GM21515 (cell line): ENCODE measurements at regions not wholly inside any gene's neighbourhood (a gene's known extent, or its start where the extent isn't known, plus 50 kb on each side); places are given as distances from the start of the nearest gene placed in this dataset.
"Not testable (repeated sequence)": the region's sequence is repeated elsewhere in the genome, so short reads cannot be mapped to it uniquely, and the experiment has no call there.

Source experiments
- ATAC-seq: cut with Tn5 transposase; IDR thresholded peaks from one replicate; pipeline ENCODE4 v1.9.1; 2021; ENCODE audit not compliant: unreplicated experiment

DNA sequence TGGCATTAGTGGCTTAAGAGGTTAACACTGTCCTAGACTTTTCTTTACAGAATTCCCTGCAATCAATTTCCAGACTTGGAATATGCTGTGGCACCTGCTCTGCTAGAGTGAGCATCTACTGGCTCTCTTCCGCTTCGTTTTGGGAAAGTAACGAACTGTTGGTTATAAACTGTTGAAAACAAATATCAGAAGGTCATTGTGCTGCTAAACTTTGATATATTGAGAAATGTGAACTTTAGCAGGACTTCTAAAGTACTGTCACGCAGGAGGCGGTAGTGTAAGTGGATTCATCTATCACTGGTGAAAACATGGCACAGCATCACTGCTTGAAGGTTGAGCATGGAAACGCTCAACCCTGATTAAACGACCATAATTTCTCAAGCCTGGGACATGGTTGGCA is 348.9 kb downstream of the FLRT2 start:
- ATAC-seq, result no peak

DNA sequence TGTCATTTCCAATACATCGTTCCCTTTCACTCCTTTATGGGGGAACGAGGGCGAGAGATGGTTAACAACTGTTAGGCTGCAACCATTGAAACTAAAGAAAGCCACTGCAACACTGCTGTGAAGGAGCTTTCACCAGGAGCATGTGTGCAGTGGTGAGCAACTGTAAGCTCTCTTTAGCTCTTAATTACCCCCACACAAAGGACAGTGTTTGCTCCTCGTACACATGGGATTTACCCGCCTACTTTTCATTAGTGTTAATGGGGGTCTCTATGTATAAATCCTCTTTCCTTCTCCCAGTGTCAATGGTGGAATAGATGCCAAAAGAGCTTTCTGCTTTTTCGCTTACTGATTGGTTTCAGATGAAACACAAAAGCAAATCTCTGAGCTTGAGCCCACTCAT is 343.1 kb downstream of the FLRT2 start:
- no peak for ATAC-seq

DNA sequence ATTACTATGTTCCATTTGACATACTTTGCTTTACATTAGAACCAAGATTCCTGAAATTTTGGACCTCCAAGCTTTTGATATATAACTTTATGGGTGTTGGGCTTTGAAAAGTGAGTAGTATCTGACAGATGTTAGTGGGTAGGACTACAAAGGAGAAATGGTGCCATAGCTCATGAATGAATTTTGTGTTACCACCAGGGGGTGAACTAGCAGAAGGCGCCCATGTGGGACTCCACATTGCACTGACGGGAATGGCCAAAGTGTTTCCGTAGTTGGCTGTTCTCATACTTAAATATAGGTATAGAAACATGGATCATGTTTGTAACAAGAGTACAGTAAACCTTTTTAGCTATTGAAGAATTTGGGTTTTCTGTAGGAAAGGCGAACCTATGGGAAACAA is 337.5 kb downstream of the FLRT2 start:
- no peak for ATAC-seq

DNA sequence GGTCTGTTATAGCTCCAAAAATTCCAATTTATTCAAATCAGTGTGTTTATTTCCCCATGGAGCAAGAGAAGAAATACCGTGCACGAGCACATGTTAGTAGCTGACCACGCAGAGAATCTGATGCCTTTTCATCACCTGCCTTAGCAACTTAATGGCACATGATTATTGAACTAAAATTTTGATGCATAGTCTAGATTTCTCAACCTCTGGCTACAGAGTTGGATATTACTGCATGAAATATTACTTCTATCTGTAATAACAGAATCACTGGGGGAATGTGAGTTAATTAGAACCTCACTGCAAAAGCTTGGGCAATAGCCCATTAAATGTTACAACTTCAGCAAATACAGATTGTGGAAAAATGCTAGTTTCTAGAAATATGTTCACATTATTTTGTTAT is 335.8 kb downstream of the FLRT2 start:
- ATAC-seq, result no peak

DNA sequence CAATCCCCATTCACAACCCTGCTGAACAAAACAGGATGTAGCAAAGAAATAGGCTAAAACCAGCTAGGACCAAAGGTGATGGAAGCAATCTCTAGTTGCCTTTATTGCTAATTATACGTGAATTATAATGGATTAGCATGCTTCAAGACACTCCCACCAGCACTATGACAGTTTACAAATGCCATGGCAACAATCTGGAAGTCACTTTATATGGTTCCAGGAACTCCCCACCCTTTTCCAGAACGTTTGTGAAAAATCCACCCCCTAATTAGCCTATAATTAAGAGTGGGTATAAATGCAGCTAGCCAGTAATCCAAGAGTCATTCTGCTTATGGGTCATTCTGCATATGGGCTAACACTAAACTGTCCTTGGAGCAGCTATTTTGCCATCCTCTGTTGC is 328.7 kb downstream of the FLRT2 start:
- ATAC-seq, result no peak

DNA sequence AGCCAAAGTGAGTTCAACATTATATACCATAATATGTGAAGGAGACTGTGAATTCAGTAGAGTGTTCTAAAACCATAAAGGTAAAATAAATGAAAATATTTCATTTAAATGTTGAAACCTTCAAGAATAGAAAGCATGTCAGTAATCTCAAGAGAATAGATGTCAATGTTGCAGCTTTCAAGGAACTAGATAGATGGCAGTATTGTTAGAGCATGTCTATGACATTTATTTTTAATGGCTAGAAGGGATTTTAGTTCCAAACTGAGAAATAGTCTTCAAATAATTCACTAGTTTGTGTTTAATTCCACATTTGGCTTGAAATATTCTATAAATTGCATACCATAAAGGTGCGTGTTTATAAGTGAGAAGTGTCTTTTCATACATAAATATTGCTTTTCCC is 326.5 kb downstream of the FLRT2 start:
- no peak for ATAC-seq

DNA sequence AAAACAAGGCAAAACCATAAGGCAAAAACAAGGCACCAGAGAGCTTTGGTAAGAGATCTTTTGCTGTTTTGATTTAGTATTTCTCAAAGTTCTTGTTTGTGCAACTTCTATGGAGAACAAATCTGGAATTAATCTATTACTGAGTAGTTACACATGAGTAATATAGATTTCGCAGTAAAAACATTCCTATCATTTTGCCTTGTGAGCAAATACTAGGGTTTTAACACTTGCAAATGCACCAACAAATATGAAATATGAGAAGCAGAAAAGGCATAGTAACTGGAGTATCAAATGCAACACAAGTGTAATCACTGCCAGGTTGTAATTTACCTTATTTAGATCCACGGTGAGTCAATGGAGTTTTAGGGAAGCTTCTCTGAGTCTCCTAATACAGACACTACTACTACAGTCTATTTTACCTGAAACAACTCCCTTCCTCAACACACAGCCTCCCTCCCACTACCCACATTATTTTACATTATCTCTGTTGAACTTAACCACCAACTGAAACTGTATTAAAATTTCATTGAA is 324.1 kb downstream of the FLRT2 start:
- ATAC-seq, result no peak

DNA sequence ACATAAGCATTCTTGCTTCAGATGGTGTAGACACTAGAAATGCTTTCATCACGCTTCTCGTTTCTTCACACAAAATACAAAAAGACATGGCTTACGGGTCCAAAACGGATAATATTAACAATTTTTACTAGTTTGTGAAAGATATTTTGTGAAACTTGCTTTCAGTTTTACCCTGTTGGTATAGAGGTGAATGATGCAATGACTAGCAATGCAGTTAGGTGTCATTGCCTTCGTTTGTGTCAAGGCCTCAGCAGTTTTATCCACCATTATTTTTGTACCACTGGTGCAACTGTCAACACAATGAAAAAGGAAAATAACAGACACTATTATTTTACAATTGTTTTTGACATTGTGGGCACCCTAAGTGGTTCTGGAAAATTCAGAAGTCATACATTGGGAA is 323.0 kb downstream of the FLRT2 start:
- ATAC-seq, result no peak

DNA sequence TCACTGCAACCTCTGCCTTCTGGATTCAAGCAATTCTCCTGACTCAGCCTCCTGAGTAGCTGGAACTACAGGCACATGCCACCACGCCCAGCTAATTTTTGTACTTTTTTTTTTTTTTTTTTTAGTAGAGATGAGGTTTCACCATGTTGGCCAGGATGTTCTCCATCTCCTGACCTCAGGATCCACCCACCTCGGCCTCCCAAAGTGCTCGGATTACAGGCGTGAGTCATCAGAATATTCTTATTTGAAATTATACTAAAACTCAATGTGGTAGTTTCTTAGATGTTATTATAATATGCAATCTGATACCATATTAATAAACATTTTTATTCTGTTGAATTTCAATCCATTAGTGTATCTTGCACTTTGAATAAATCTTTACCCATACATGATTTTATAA is 322.2 kb downstream of the FLRT2 start:
- ATAC-seq, result not testable (repeated sequence)

DNA sequence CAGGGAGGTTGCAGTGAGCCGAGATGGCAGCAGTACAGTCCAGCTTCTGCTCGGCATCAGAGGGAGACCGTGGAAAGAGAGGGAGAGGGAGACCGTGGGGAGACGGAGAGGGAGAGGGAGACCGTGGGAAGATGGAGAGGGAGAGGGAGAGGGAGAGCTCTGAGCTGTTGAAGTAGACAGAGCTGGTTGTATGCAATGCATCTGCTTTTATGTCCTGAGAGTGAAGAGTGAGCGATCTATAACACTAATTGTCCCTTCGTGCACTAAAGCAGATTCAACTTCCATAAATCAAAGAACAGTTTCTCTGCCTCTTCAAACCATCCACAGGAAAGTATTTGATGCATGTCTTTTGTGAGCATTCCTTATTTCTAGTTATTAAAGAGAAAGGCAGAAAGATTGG is 300.6 kb downstream of the FLRT2 start:
- ATAC-seq, result not testable (repeated sequence)

DNA sequence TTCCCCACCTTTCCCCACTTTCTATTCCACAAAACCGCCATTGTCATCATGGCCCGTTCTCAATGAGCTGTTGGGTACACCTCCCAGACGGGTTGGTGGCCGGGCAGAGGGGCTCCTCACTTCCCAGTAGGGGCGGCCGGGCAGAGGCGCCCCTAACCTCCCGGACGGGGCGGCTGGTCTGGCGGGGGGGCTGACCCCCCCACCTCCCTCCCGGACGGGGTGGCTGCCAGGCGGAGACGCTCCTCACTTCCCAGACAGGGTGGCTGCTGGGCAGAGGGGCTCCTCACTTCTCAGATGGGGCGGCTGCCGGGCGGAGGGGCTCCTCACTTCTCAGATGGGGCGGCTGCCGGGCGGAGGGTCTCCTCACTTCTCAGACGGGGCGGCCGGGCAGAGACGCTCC is 299.7 kb downstream of the FLRT2 start:
- not testable (repeated sequence) for ATAC-seq

DNA sequence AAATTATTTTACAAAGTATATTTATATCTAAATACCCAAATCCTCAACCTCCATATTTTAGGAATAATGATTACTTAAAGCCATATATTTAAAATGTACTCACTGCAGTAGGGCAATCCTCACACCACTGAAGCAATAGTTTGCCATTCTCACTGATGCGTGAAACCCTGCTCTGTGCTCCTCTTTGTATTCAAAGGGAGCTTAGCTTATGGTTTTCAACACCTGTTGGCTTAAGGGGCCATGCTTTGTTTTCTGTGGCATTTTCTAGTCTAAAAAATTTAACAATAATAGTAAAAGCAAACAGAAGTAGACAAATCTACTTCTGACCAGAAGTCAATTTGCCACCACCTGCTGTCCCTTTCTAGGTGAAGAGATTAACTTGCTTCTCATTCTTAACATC is 294.6 kb downstream of the FLRT2 start:
- no peak for ATAC-seq

DNA sequence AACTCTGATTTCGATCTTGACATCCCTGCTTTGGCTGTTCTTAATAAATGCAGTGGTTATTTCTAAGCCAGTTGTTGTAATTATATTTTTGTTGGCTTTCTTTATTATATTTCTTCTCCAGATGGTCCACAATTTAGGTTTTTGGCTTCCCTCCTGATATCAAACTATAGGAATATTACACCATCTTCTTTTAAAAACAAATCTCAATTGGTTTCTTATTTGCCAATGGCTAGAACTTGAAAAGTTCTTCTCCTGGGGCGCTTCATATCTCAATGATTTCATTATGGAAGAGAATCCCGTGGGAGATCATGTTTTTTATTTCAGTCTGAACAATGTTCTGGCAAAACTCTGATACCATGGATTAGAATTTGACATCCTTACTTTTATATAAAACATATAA is 292.3 kb downstream of the FLRT2 start:
- no peak for ATAC-seq

DNA sequence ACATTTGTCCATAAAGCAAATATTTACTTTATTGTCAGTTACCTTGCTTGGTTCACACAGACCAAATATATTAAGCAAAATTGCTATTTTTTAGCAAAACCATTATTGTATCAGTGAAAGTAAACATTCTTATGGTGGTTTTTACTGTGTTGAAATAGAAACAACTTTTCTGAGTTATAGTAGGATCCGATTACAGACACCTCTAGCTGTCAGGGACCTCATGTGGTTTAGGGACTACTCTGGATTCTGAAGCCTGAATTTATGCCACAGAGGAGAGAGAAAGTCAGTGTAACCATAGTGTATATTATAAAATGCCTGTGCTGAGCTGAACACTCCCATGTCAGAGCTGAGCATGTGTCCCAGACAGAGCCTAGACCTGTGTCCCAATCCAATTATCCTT is 287.5 kb downstream of the FLRT2 start:
- ATAC-seq, result no peak

DNA sequence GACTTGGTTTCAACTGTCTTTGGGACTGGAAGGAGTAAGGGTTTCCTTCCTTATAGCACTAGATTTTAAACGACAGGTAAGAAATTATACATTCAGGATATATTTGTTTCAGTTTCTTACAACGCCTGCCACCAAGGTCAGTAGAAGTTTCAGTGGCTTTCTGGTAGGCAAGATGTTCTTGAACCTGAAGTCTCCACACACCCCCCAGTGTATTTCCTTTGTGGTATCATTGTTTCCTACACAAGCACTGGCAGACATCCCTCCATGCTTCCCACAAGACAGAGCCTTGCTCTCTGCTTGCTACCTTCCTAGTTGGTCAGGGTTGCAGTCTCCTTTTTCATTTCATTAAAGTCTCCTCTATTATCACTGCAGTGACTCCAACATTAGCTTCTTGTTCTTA is 283.1 kb downstream of the FLRT2 start:
- ATAC-seq, result no peak

DNA sequence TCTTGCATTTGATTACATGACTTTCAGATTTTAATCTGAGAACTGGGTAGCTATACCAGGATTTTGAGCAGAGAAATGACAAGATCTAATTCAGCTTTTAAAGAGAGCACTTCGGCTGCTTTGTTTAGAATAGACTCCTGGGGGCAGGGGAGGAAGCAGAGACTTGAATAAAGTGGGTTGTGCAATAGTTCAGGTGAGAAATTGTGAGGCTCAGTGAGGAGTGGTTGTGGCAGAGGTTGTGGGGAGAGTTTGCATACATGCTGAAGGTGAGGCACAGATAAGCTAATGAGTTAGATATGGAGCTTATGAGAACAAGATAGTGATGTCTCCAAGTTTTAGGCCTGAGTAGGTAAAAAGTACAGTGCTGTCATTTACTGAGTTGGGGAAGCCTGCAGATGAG is 281.4 kb downstream of the FLRT2 start:
- ATAC-seq, result no peak

DNA sequence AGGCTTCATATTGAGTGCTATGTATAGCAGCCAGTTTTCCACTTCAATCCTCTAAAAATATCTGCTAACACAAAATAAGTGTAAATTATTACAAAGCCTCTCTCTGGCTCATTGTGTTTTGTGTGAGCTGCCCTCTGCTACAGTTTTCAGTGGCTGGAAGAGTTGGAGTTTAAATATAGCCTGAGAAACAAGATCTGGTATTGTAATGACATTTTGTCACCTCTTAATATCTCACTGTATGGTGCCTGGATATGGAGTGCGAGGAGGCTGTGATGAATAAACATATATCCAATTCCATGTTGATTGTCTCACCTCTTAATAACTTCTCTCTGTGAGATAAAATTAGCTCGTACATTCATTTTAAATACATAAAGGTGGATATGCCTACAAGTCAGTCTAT is 269.7 kb downstream of the FLRT2 start:
- ATAC-seq, result no peak

DNA sequence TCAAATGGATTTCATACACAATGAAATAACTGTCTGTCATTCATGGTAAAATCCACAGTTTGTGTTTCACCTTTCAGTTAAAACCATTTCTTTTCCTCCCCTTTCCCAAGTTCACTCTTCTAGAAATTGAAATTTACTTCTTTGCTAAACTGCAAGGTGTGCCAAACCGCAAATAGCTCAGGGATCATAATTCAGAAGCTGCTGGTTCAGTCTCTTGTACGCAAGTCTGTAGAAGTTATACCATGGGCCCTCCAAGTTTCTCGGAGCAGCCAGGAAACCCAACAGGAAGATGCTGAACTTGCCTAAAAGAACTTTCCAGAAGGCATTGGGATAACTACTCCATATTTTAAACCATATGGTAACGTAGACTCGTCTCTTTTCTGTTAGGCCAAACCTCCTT is 268.9 kb downstream of the FLRT2 start:
- ATAC-seq, result no peak

DNA sequence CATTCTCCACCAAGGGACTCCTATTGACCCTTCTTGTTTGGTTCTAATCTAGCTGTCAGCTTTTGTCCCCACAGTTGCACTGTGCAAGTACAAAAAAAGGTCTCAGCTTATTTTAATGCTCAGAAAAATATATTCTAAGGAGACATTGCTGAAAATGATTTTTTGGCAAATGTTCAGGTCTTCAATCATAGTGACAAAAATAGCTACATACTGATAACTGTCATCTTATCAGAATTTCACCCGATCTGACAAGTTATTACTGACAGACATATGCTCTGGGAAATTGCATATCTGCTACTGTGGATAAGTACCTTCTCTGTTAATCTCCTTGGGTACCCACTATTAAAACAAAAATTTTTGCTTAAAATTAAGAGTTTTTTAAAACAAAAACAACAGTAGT is 263.6 kb downstream of the FLRT2 start:
- no peak for ATAC-seq

DNA sequence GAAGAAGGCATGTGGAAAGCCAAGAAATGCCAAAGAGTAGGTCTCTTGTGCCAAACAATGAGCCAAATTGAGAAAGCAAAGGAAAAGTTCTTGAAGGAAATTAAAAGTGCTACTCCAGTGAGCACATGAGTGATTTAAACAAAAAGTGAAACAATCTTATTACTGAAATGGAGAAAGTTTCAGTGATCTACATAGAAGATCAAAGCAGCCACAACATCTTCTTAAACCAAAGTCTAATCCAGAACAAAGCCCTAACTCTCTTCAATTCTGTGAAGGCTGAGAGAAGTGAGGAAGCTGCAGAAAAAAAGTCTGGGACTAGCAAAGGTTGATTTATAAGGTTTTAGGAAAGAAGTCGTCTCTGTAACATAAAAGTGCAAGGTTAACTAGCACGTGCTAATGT is 259.6 kb downstream of the FLRT2 start:
- no peak for ATAC-seq

DNA sequence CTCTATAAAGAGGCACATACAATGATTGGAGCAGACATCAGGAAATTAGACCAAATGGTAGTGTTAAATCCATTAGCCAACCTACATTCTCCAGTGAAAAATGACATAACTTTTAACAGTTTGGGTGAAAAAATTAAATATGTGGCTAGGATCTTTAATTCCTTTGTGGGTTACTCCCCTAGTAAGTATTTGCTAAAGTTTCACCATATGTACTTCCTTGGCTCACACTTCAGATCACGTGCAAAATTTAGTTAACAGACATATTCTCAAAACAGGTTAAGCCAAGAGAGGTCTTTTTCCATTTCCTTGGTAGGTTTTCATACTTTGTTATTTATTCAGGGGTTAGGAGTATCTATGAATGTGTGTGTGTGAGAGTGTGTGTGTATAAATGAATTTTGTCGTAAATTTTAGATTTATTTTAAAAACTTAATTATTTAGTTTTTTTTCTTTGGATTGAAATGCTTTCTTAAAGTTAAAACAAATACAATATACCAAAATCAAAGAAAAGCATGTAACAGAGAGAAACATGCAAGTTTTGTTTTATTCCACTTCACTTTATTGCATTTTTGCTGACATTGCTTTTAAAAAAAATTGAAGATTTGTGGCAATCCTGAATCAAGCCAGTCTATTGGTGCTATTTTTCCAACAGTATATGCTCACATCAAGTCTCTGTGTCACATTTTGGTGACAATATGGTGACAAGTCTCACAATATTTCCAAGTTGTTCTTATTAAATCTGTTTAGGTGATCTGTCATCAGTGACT is 258.7 kb downstream of the FLRT2 start:
- no peak for ATAC-seq

DNA sequence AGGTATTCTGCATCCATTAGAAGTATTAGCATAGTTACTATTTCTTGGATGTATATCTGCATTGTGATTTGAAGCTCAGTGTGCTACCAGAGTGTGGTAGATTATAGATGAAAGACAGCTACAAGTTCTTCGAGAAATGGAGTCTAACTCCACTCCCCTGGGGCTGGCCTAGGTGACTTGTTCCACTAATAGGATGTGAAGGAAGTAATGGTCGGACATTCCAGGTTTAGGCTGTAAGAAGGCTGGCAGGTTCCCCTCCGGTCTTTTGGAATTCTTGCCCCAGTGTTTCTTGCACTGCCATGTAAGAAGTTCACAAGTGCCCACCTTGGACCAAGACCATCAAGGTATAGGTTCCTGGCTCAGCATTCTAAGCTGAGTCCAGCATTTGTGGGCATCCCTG is 236.4 kb downstream of the FLRT2 start:
- no peak for ATAC-seq

DNA sequence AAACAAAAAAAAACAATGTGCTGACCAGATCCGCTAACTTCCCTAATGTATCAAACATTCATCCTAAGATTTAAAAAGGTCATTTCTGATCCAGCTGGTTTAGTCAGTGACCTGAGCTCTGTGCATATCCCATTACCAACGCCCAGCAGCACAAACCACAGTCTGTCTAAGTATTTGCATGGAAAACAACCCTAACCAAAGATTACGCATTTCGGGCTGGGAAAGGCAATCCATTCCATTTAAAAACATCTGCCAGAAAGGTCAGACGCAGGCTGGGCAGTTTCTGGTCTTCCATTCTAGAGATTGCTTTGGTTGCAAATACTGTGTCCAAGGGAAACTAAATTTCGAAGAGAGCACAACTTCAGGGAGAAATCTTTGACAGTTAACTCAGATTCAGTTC is 234.9 kb downstream of the FLRT2 start:
- no peak for ATAC-seq
